ENCODE measurements at regions not wholly inside any gene's neighbourhood (a gene's known extent, or its start where the extent isn't known, plus 50 kb on each side); places are given as distances from the start of the nearest gene placed in this dataset.

DNA sequence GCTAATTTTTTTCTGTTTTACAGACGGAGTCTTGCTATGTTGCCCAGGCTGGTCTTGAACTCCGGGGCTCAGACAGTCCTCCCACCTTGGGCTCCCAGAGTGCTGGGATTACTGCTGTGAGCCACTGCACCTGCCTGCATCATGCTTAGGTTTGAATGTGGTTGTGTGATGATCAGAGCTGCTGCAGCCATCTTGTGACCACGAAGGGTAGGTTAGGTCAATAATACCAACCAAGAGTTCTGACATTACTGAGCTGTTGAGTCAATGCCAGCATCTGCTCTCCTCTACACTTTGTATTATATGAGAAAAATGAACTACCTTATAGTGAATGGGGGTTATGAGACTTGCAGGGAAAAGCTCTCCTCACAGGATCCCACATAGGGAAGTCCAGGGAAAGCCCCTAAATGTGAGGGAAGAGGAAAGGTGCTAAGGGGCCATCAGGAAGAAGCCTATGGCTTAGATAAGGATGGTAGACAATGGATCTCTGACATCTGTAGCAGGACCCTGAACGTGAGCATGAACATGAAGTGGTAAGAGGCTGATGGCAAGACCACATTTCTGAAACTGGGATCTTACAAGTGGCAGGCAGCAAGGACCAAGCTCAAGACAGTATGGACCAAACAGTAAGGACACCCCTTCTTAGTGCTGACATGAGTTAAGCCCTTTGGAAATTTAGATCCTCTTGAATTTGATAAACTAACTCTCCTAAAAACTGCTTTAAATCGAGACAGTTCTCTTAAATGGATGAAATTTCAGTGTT lies 75.7 kb upstream of the ZNF169 start:
- TF ChIP-seq ZNF121 (tag by site-specific recombination; IDR thresholded peaks at IDR 0.05), result no peak
- TF ChIP-seq ZNF423 (tag by site-specific recombination; IDR thresholded peaks at IDR 0.05), result no peak
- TF ChIP-seq, protein P1, sequence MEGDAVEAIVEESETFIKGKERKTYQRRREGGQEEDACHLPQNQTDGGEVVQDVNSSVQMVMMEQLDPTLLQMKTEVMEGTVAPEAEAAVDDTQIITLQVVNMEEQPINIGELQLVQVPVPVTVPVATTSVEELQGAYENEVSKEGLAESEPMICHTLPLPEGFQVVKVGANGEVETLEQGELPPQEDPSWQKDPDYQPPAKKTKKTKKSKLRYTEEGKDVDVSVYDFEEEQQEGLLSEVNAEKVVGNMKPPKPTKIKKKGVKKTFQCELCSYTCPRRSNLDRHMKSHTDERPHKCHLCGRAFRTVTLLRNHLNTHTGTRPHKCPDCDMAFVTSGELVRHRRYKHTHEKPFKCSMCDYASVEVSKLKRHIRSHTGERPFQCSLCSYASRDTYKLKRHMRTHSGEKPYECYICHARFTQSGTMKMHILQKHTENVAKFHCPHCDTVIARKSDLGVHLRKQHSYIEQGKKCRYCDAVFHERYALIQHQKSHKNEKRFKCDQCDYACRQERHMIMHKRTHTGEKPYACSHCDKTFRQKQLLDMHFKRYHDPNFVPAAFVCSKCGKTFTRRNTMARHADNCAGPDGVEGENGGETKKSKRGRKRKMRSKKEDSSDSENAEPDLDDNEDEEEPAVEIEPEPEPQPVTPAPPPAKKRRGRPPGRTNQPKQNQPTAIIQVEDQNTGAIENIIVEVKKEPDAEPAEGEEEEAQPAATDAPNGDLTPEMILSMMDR (tag by site-specific recombination; IDR thresholded peaks at IDR 0.05), result no peak
- TF ChIP-seq ZNF776 (tag by site-specific recombination; IDR thresholded peaks at IDR 0.05; ENCODE audit: borderline replicate concordance), result no peak
- no peak for TF ChIP-seq ZNF501 (tag by site-specific recombination; IDR thresholded peaks at IDR 0.05)
- TF ChIP-seq, protein P2, sequence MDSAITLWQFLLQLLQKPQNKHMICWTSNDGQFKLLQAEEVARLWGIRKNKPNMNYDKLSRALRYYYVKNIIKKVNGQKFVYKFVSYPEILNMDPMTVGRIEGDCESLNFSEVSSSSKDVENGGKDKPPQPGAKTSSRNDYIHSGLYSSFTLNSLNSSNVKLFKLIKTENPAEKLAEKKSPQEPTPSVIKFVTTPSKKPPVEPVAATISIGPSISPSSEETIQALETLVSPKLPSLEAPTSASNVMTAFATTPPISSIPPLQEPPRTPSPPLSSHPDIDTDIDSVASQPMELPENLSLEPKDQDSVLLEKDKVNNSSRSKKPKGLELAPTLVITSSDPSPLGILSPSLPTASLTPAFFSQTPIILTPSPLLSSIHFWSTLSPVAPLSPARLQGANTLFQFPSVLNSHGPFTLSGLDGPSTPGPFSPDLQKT (IDR thresholded peaks at IDR 0.05; ENCODE audit: borderline replicate concordance, low read depth, low read length), result no peak
- no peak for TF ChIP-seq ZNF768 (tag by site-specific recombination; IDR thresholded peaks at IDR 0.05)
- TF ChIP-seq, protein P3, sequence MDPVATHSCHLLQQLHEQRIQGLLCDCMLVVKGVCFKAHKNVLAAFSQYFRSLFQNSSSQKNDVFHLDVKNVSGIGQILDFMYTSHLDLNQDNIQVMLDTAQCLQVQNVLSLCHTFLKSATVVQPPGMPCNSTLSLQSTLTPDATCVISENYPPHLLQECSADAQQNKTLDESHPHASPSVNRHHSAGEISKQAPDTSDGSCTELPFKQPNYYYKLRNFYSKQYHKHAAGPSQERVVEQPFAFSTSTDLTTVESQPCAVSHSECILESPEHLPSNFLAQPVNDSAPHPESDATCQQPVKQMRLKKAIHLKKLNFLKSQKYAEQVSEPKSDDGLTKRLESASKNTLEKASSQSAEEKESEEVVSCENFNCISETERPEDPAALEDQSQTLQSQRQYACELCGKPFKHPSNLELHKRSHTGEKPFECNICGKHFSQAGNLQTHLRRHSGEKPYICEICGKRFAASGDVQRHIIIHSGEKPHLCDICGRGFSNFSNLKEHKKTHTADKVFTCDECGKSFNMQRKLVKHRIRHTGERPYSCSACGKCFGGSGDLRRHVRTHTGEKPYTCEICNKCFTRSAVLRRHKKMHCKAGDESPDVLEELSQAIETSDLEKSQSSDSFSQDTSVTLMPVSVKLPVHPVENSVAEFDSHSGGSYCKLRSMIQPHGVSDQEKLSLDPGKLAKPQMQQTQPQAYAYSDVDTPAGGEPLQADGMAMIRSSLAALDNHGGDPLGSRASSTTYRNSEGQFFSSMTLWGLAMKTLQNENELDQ (tag by site-specific recombination; IDR thresholded peaks at IDR 0.05; ENCODE audit: low read depth), result no peak
- TF ChIP-seq ZNF354C (tag by site-specific recombination; IDR thresholded peaks at IDR 0.05; ENCODE audit: borderline replicate concordance, low read depth), result no peak

All from HEK293 (cell line).